ENCODE measurements at regions not wholly inside any gene's neighbourhood (a gene's known extent, or its start where the extent isn't known, plus 50 kb on each side); places are given as distances from the start of the nearest gene placed in this dataset.

GRCh38 chr14:42606839-42607238, 1000.2 kb downstream of the LRFN5 start:
- no peaks in the 10 kb centered on the region for H3K36me3 Mint-ChIP-seq
- H3K27me3 Mint-ChIP-seq, result no peaks in the 10 kb centered on the region
- DNase-seq (ENCODE audit: low spot score in 2 of 2) (no peak), ATAC-seq (ENCODE audit: low read depth) (no peak)
- no peak overlapping the region for H3K27ac Mint-ChIP-seq
- H3K9me3 Mint-ChIP-seq, result no peaks in the 10 kb centered on the region
- H3K4me3 Mint-ChIP-seq, result no peak overlapping the region
- no peaks in the 10 kb centered on the region for H3K4me1 Mint-ChIP-seq

- H3K27me3 Mint-ChIP-seq, result no peaks in the 10 kb centered on the region
- DNase-seq (ENCODE audit: low spot score in 2 of 2), result no peak
- no peak overlapping the region for H3K4me3 Mint-ChIP-seq
- H3K4me1 Mint-ChIP-seq, result no peaks in the 10 kb centered on the region
- no peak overlapping the region for H3K27ac Mint-ChIP-seq
- H3K9me3 Mint-ChIP-seq, result peaks cover 3% of the 10 kb centered on the region
- no peak for ATAC-seq (ENCODE audit: low read depth)
- no peaks in the 10 kb centered on the region for H3K36me3 Mint-ChIP-seq
Measured at GRCh38 chr14:42602336-42602845, 995.7 kb downstream of the LRFN5 start.

GRCh38 chr14:42572032-42572431, 965.4 kb downstream of the LRFN5 start:
- no peak overlapping the region for H3K27ac Mint-ChIP-seq
- no peak for ATAC-seq (ENCODE audit: low read depth)

GRCh38 chr14:42569227-42569626, 962.6 kb downstream of the LRFN5 start:
- Mint-ChIP-seq H3K27ac (no peak overlapping the region), H3K27me3 (no peaks in the 10 kb centered on the region), H3K36me3 (no peaks in the 10 kb centered on the region), H3K4me1 (no peaks in the 10 kb centered on the region), H3K9me3 (peaks cover 5% of the 10 kb centered on the region), H3K4me3 (no peak overlapping the region)
- ATAC-seq (ENCODE audit: low read depth) (no peak), DNase-seq (ENCODE audit: low spot score in 2 of 2) (no peak)

More at GRCh38 chr14:42572032-42572431, 965.4 kb downstream of the LRFN5 start:
- Mint-ChIP-seq H3K27me3 (no peaks in the 10 kb centered on the region), H3K36me3 (no peaks in the 10 kb centered on the region), H3K4me3 (no peak overlapping the region), H3K9me3 (peaks cover 11% of the 10 kb centered on the region), H3K4me1 (no peaks in the 10 kb centered on the region)
- DNase-seq (ENCODE audit: low spot score in 2 of 2), result no peak

- Mint-ChIP-seq H3K4me3 (no peak overlapping the region), H3K4me1 (no peaks in the 10 kb centered on the region), H3K27ac (no peak overlapping the region), H3K27me3 (no peaks in the 10 kb centered on the region), H3K9me3 (peaks cover 1% of the 10 kb centered on the region), H3K36me3 (no peaks in the 10 kb centered on the region)
- ATAC-seq (ENCODE audit: low read depth) (no peak), DNase-seq (ENCODE audit: low spot score in 2 of 2) (no peak)
Measured at GRCh38 chr14:42565556-42565955, 958.9 kb downstream of the LRFN5 start.

- Mint-ChIP-seq H3K9me3 (peaks cover 1% of the 10 kb centered on the region), H3K4me1 (no peaks in the 10 kb centered on the region), H3K27me3 (no peaks in the 10 kb centered on the region), H3K27ac (no peak overlapping the region), H3K4me3 (no peak overlapping the region), H3K36me3 (no peaks in the 10 kb centered on the region)
- ATAC-seq (ENCODE audit: low read depth) (no peak), DNase-seq (ENCODE audit: low spot score in 2 of 2) (no peak)
Measured at GRCh38 chr14:42563313-42563712, 956.6 kb downstream of the LRFN5 start.

GRCh38 chr14:42556551-42556950, 949.9 kb downstream of the LRFN5 start:
- DNase-seq (ENCODE audit: low spot score in 2 of 2) (no peak), ATAC-seq (ENCODE audit: low read depth) (no peak)
- Mint-ChIP-seq H3K4me3 (no peak overlapping the region), H3K36me3 (no peaks in the 10 kb centered on the region), H3K9me3 (peaks cover 3% of the 10 kb centered on the region), H3K4me1 (no peaks in the 10 kb centered on the region), H3K27ac (no peak overlapping the region), H3K27me3 (no peaks in the 10 kb centered on the region)

- H3K4me1 Mint-ChIP-seq, result no peaks in the 10 kb centered on the region
- H3K27me3 Mint-ChIP-seq, result no peaks in the 10 kb centered on the region
- no peak overlapping the region for H3K4me3 Mint-ChIP-seq
- peaks cover 3% of the 10 kb centered on the region for H3K9me3 Mint-ChIP-seq
- H3K36me3 Mint-ChIP-seq, result no peaks in the 10 kb centered on the region
- no peak overlapping the region for H3K27ac Mint-ChIP-seq
- DNase-seq (ENCODE audit: low spot score in 2 of 2) (no peak), ATAC-seq (ENCODE audit: low read depth) (no peak)
Measured at GRCh38 chr14:42555365-42555764, 948.7 kb downstream of the LRFN5 start.

GRCh38 chr14:42554091-42554490, 947.4 kb downstream of the LRFN5 start:
- DNase-seq (ENCODE audit: low spot score in 2 of 2) (no peak), ATAC-seq (ENCODE audit: low read depth) (no peak)
- Mint-ChIP-seq H3K36me3 (no peaks in the 10 kb centered on the region), H3K27ac (no peak overlapping the region), H3K4me3 (no peak overlapping the region), H3K9me3 (peaks cover 3% of the 10 kb centered on the region), H3K4me1 (no peaks in the 10 kb centered on the region), H3K27me3 (no peaks in the 10 kb centered on the region)

GRCh38 chr14:42550310-42550709, 943.6 kb downstream of the LRFN5 start:
- Mint-ChIP-seq H3K9me3 (peaks cover 1% of the 10 kb centered on the region), H3K27ac (no peak overlapping the region), H3K4me1 (no peaks in the 10 kb centered on the region), H3K4me3 (no peak overlapping the region), H3K36me3 (no peaks in the 10 kb centered on the region), H3K27me3 (no peaks in the 10 kb centered on the region)
- DNase-seq (ENCODE audit: low spot score in 2 of 2), result no peak
- no peak for ATAC-seq (ENCODE audit: low read depth)

GRCh38 chr14:42548349-42548748, 941.7 kb downstream of the LRFN5 start:
- DNase-seq (ENCODE audit: low spot score in 2 of 2) (no peak), ATAC-seq (ENCODE audit: low read depth) (no peak)
- Mint-ChIP-seq H3K36me3 (no peaks in the 10 kb centered on the region), H3K27me3 (no peaks in the 10 kb centered on the region), H3K9me3 (no peaks in the 10 kb centered on the region), H3K27ac (no peak overlapping the region), H3K4me3 (no peak overlapping the region), H3K4me1 (no peaks in the 10 kb centered on the region)

- no peak for ATAC-seq (ENCODE audit: low read depth)
- H3K4me3 Mint-ChIP-seq, result no peak overlapping the region
- no peak for DNase-seq (ENCODE audit: low spot score in 2 of 2)
- H3K27ac Mint-ChIP-seq, result no peak overlapping the region
- no peaks in the 10 kb centered on the region for H3K36me3 Mint-ChIP-seq
- no peaks in the 10 kb centered on the region for H3K4me1 Mint-ChIP-seq
- no peaks in the 10 kb centered on the region for H3K27me3 Mint-ChIP-seq
- H3K9me3 Mint-ChIP-seq, result no peaks in the 10 kb centered on the region
Measured at GRCh38 chr14:42545636-42546035, 939.0 kb downstream of the LRFN5 start.

- Mint-ChIP-seq H3K4me3 (no peak overlapping the region), H3K4me1 (no peaks in the 10 kb centered on the region), H3K27ac (no peak overlapping the region), H3K9me3 (no peaks in the 10 kb centered on the region), H3K36me3 (no peaks in the 10 kb centered on the region), H3K27me3 (no peaks in the 10 kb centered on the region)
- ATAC-seq (ENCODE audit: low read depth), result no peak
- DNase-seq (ENCODE audit: low spot score in 2 of 2), result no peak
Measured at GRCh38 chr14:42541535-42542001, 934.9 kb downstream of the LRFN5 start.

- no peak overlapping the region for H3K4me3 Mint-ChIP-seq
- no peaks in the 10 kb centered on the region for H3K27me3 Mint-ChIP-seq
Measured at GRCh38 chr14:42535397-42535796, 928.7 kb downstream of the LRFN5 start.

GRCh38 chr14:42533476-42533875, 926.8 kb downstream of the LRFN5 start:
- Mint-ChIP-seq H3K4me3 (no peak overlapping the region), H3K4me1 (no peaks in the 10 kb centered on the region), H3K9me3 (no peaks in the 10 kb centered on the region), H3K36me3 (no peaks in the 10 kb centered on the region), H3K27ac (no peak overlapping the region), H3K27me3 (no peaks in the 10 kb centered on the region)
- DNase-seq (ENCODE audit: low spot score in 2 of 2), result no peak
- no peak for ATAC-seq (ENCODE audit: low read depth)

More at GRCh38 chr14:42535397-42535796, 928.7 kb downstream of the LRFN5 start:
- ATAC-seq (ENCODE audit: low read depth) (no peak), DNase-seq (ENCODE audit: low spot score in 2 of 2) (no peak)
- Mint-ChIP-seq H3K4me1 (no peaks in the 10 kb centered on the region), H3K27ac (no peak overlapping the region), H3K36me3 (no peaks in the 10 kb centered on the region), H3K9me3 (no peaks in the 10 kb centered on the region)

All from memory B cell (primary cell).